HepG2 (cell line): ENCODE measurements at regions not wholly inside any gene's neighbourhood (a gene's known extent, or its start where the extent isn't known, plus 50 kb on each side); places are given as distances from the start of the nearest gene placed in this dataset.

ENCODE experiments used
- ATAC-seq: fragments of 200-7000 bp; cut with Tn5 transposase; 3 replicates; pipeline ENCODE4 v1.9.1; 2020; ENCODE audit warnings: mild to moderate bottlenecking, moderate library complexity
- BruUV-seq: library from RNA; stranded (reverse); fragments of 400-500 nt; replicated peaks from 2 replicates; lab custom pipeline; 2021; lab: Mats Ljungman, UMichigan
- CTCF ChIA-PET: fragments of 300-600 bp; formaldehyde crosslinking; extraction: SDS; loops from one replicate; lab custom pipeline; 2021; ENCODE audit warnings: low total read pairs, inconsistent platforms, low intra/inter-chr PET ratio; lab: Yijun Ruan, JAX
- POLR2A ChIA-PET: fragments of 350-600 bp; sonication (Branson Sonifier 250); formaldehyde crosslinking; loops from one replicate; lab custom pipeline; 2020; ENCODE audit warnings: antibody characterized with exemption, inconsistent platforms; lab: Yijun Ruan, JAX
- DNase-seq: peaks from one replicate; pipeline ENCODE4 v3.0.0-alpha.2; 2015; ENCODE audit warnings: low spot score
- FAIRE-seq: peaks from 3 replicates; lab custom pipeline; 2011; peaks lifted over from hg19 to GRCh38; lab: Jason Lieb, UNC
- H2AFZ ChIP-seq: one replicate; pipeline ENCODE4 v1.6.1; 2011; ENCODE audit warnings: low read length, inconsistent platforms
- H3K27ac ChIP-seq: fragments of 300-600 bp; 3 replicates; pipeline ENCODE4 v1.8.0; 2011; ENCODE audit warnings: mixed run types, mild to moderate bottlenecking, mixed read lengths, low read length, inconsistent platforms; ENCODE audit not compliant: insufficient read depth; ENCODE audit errors: extremely low read length
- H3K27me3 ChIP-seq, 2 experiments: fragments of 200-600 bp in 1 of 2; 2 replicates in 1 of 2; 3 replicates in 1 of 2; pipeline versions ENCODE4 v1.6.0 to v1.8.0; 2011; ENCODE audit warnings: low read length in 2 of 2, mild to moderate bottlenecking in 2 of 2, moderate library complexity in 2 of 2, inconsistent platforms in 1 of 2; ENCODE audit not compliant: insufficient read depth in 2 of 2, control insufficient read depth in 1 of 2
- H3K36me3 ChIP-seq, 2 experiments: fragments of 200-600 bp in 1 of 2; replicated peaks in 1 of 2; 2 replicates in 1 of 2; 3 replicates in 1 of 2; pipeline versions ENCODE4 v1.5.1 to v1.8.0; 2011; ENCODE audit warnings: low read length in 2 of 2, inconsistent platforms in 1 of 2; ENCODE audit not compliant: insufficient read depth in 2 of 2, control insufficient read depth in 1 of 2
- H3K4me1 ChIP-seq: 2 replicates; pipeline ENCODE4 v1.5.1; 2012; ENCODE audit warnings: low read length, inconsistent platforms; ENCODE audit not compliant: insufficient read depth
- H3K4me2 ChIP-seq: 2 replicates; pipeline ENCODE4 v1.6.0; 2011; ENCODE audit warnings: low read depth, low read length, inconsistent platforms
- H3K4me3 ChIP-seq, 3 experiments: fragments of 200-600 bp in 1 of 3; sonication (generic), shearing (Covaris generic) in 1 of 3; replicated peaks in 1 of 3; 2 replicates each; pipeline ENCODE4 v1.5.1; 2011 to 2016; ENCODE audit warnings: low read length in 3 of 3, inconsistent platforms in 2 of 3, low read depth in 2 of 3, mild to moderate bottlenecking in 2 of 3, control low read depth in 1 of 3, mixed read lengths in 1 of 3; ENCODE audit not compliant: insufficient read depth in 1 of 3
- H3K79me2 ChIP-seq: one replicate; pipeline ENCODE4 v1.6.1; 2011; ENCODE audit warnings: low read length, inconsistent platforms; ENCODE audit not compliant: insufficient read depth
- H3K9ac ChIP-seq: 2 replicates; pipeline ENCODE4 v1.6.0; 2011; ENCODE audit warnings: mild to moderate bottlenecking, low read depth, low read length, inconsistent platforms; ENCODE audit not compliant: insufficient read depth
- H3K9me3 ChIP-seq: 2 replicates; pipeline ENCODE4 v1.5.1; 2012; ENCODE audit warnings: mild to moderate bottlenecking, low read length
- H4K20me1 ChIP-seq: 2 replicates; pipeline ENCODE4 v1.6.0; 2011; ENCODE audit warnings: inconsistent platforms, mild to moderate bottlenecking, low read length, moderate library complexity; ENCODE audit not compliant: insufficient read depth
- FOSL2 ChIP-seq: sonication (generic); formaldehyde crosslinking; IDR thresholded peaks from 2 replicates; pipeline ENCODE4 v1.4.0; 2020; ENCODE audit warnings: missing genetic modification reagents
- GATAD1 ChIP-seq: IDR thresholded peaks from 2 replicates; pipeline ENCODE4 v1.6.1; 2016; ENCODE audit warnings: missing genetic modification reagents, missing compliant biosample characterization
- IRF2 ChIP-seq: IDR thresholded peaks from 2 replicates; pipeline ENCODE4 v1.6.1; 2018; ENCODE audit warnings: missing genetic modification reagents, missing compliant biosample characterization
- JUNB ChIP-seq: sonication (generic); formaldehyde crosslinking; IDR thresholded peaks from 2 replicates; pipeline ENCODE4 v1.8.0; 2022; ENCODE audit warnings: missing genetic modification reagents, mild to moderate bottlenecking, borderline replicate concordance
- MAFK ChIP-seq, 2 experiments: IDR thresholded peaks in 1 of 2; conservative IDR thresholded peaks in 1 of 2; 2 replicates each; pipeline ENCODE4 v1.6.1; 2011; ENCODE audit warnings: improper control_type of control experiment in 2 of 2, low read length in 2 of 2
- SALL1 ChIP-seq: sonication (generic); formaldehyde crosslinking; IDR thresholded peaks from 2 replicates; pipeline ENCODE4 v1.8.0; 2022; ENCODE audit warnings: mild to moderate bottlenecking, missing genetic modification reagents
- SMARCE1 ChIP-seq: fragments of 450-650 bp; IDR thresholded peaks from 2 replicates; pipeline ENCODE4 v1.6.1; 2017; ENCODE audit warnings: borderline replicate concordance
- SMC3 ChIP-seq: IDR thresholded peaks from 2 replicates; pipeline ENCODE4 v1.6.1; 2011; ENCODE audit warnings: low read length, improper control_type of control experiment
- SP140L ChIP-seq: sonication (generic); formaldehyde crosslinking; IDR thresholded peaks from 2 replicates; pipeline ENCODE4 v1.4.0; 2020; ENCODE audit warnings: missing genetic modification reagents, borderline replicate concordance
- ZFYVE20 ChIP-seq: sonication (generic); formaldehyde crosslinking; IDR thresholded peaks from 2 replicates; pipeline ENCODE4 v1.8.0; 2023; ENCODE audit warnings: low read depth, mild to moderate bottlenecking, moderate library complexity, missing genetic modification reagents, borderline replicate concordance
- WGBS: methylation state at CpG from one replicate; pipeline ENCODE4 v1.1.6; 2017; ENCODE audit warnings: low lambda C conversion rate; 5-methylcytosine and 5-hydroxymethylcytosine counted together
- in situ Hi-C: cut with HindIII; loops from 2 replicates; pipeline ENCODE4 v1.10.0; 2017; ENCODE audit warnings: low pct_unique_long_range_greater_than_20kb; ENCODE audit not compliant: extremely low pct_ligation_motif_present
- intact Hi-C: fragments of 100-400 bp; cut with micrococcal nuclease; formaldehyde crosslinking; loops from one replicate; pipeline ENCODE4 v1.10.0; 2022; ENCODE audit not compliant: unreplicated experiment
- TF ChIP-seq, protein P1 (sequence below): sonication (generic); formaldehyde crosslinking; IDR thresholded peaks from 2 replicates; pipeline ENCODE4 v1.9.0; 2021; ENCODE audit warnings: missing genetic modification reagents, mild to moderate bottlenecking, borderline replicate concordance
- TF ChIP-seq, protein P2 (sequence below): sonication (generic); formaldehyde crosslinking; IDR thresholded peaks from 2 replicates; pipeline ENCODE4 v1.5.0; 2020; ENCODE audit warnings: missing genetic modification reagents
- TF ChIP-seq, protein P3 (sequence below): sonication (generic); formaldehyde crosslinking; IDR thresholded peaks from 2 replicates; pipeline ENCODE4 v1.4.0; 2020; ENCODE audit warnings: low read depth, mild to moderate bottlenecking, missing genetic modification reagents
- TF ChIP-seq, protein P4 (sequence below): sonication (generic); IDR thresholded peaks from 2 replicates; pipeline ENCODE4 v1.6.1; 2016; ENCODE audit warnings: low read depth, borderline replicate concordance
- TF ChIP-seq, protein P5 (sequence below): sonication (generic); formaldehyde crosslinking; IDR thresholded peaks from 2 replicates; pipeline ENCODE4 v1.4.0; 2020; ENCODE audit warnings: mild to moderate bottlenecking, low read depth, missing genetic modification reagents
- TF ChIP-seq, protein P6 (sequence below): sonication (generic); formaldehyde crosslinking; IDR thresholded peaks from 2 replicates; pipeline ENCODE4 v1.5.0; 2020; ENCODE audit warnings: missing genetic modification reagents, mild to moderate bottlenecking, borderline replicate concordance

DNA sequence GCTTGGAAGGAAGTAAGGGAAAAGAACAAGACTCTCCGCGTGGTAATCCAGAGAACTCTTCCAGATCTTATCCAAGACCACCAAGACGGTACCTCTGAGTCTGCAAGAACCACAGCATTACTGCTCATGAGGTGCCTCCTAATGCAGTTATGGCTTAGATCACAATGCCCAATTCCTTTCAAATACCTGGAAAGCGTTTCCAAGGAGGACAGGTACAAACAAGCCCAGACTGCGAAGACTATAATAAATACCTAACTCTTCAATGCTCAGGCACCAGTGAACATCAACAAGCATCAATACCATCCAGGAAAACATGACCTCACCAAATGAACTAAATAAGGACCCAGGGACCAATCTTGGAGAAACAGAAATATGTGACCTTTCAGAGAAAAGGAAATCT is 325.5 kb downstream of the CWC27 start (continued):
- TF ChIP-seq, protein P1, sequence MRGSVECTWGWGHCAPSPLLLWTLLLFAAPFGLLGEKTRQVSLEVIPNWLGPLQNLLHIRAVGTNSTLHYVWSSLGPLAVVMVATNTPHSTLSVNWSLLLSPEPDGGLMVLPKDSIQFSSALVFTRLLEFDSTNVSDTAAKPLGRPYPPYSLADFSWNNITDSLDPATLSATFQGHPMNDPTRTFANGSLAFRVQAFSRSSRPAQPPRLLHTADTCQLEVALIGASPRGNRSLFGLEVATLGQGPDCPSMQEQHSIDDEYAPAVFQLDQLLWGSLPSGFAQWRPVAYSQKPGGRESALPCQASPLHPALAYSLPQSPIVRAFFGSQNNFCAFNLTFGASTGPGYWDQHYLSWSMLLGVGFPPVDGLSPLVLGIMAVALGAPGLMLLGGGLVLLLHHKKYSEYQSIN (CRISPR knock-in tag), result no peak
- TF ChIP-seq, protein P2, sequence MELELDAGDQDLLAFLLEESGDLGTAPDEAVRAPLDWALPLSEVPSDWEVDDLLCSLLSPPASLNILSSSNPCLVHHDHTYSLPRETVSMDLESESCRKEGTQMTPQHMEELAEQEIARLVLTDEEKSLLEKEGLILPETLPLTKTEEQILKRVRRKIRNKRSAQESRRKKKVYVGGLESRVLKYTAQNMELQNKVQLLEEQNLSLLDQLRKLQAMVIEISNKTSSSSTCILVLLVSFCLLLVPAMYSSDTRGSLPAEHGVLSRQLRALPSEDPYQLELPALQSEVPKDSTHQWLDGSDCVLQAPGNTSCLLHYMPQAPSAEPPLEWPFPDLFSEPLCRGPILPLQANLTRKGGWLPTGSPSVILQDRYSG, result no peak
- TF ChIP-seq GATAD1 (CRISPR knock-in tag), result no peak
- TF ChIP-seq FOSL2 (CRISPR knock-in tag), result no peak
- TF ChIP-seq JUNB (CRISPR knock-in tag), result no peak
- TF ChIP-seq, protein P3, sequence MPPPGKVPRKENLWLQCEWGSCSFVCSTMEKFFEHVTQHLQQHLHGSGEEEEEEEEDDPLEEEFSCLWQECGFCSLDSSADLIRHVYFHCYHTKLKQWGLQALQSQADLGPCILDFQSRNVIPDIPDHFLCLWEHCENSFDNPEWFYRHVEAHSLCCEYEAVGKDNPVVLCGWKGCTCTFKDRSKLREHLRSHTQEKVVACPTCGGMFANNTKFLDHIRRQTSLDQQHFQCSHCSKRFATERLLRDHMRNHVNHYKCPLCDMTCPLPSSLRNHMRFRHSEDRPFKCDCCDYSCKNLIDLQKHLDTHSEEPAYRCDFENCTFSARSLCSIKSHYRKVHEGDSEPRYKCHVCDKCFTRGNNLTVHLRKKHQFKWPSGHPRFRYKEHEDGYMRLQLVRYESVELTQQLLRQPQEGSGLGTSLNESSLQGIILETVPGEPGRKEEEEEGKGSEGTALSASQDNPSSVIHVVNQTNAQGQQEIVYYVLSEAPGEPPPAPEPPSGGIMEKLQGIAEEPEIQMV (CRISPR knock-in tag), result no peak

DNA sequence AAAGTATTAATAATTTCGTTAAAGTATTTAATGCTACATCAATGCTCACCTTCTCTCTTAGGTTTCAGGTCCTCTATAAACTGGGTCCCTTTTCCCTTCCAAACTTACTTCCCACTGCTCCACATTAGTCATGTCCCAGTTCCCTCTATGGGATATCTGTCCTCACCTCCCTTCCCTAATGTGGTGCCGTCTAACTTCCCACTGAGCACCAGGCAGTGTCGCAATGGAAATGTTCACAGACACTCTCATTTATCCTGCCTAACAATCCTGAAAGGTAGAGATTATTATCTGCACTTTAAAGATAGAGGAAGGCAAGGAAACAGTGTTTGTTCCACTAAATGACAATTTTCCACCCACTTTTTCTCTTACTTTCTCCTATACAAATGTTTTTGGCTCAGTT is 329.7 kb downstream of the CWC27 start:
- POLR2A ChIA-PET, result no interaction called here
- TF ChIP-seq, protein P4, sequence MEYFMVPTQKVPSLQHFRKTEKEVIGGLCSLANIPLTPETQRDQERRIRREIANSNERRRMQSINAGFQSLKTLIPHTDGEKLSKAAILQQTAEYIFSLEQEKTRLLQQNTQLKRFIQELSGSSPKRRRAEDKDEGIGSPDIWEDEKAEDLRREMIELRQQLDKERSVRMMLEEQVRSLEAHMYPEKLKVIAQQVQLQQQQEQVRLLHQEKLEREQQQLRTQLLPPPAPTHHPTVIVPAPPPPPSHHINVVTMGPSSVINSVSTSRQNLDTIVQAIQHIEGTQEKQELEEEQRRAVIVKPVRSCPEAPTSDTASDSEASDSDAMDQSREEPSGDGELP, result no peak
- TF ChIP-seq SMC3 (no peak), IRF2 (CRISPR knock-in tag) (no peak), SALL1 (CRISPR knock-in tag) (no peak), MAFK (conservative IDR thresholded peaks at IDR 0.05 in 1 of 2, IDR thresholded peaks at IDR 0.05 in 1 of 2; ENCODE audit: low read length in 2 of 2) (no peak), ZFYVE20 (no peak), SMARCE1 (no peak), SP140L (no peak)
- TF ChIP-seq, protein P5, sequence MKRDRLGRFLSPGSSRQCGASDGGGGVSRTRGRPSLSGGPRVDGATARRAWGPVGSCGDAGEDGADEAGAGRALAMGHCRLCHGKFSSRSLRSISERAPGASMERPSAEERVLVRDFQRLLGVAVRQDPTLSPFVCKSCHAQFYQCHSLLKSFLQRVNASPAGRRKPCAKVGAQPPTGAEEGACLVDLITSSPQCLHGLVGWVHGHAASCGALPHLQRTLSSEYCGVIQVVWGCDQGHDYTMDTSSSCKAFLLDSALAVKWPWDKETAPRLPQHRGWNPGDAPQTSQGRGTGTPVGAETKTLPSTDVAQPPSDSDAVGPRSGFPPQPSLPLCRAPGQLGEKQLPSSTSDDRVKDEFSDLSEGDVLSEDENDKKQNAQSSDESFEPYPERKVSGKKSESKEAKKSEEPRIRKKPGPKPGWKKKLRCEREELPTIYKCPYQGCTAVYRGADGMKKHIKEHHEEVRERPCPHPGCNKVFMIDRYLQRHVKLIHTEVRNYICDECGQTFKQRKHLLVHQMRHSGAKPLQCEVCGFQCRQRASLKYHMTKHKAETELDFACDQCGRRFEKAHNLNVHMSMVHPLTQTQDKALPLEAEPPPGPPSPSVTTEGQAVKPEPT (CRISPR knock-in tag), result no peak
- TF ChIP-seq, protein P6, sequence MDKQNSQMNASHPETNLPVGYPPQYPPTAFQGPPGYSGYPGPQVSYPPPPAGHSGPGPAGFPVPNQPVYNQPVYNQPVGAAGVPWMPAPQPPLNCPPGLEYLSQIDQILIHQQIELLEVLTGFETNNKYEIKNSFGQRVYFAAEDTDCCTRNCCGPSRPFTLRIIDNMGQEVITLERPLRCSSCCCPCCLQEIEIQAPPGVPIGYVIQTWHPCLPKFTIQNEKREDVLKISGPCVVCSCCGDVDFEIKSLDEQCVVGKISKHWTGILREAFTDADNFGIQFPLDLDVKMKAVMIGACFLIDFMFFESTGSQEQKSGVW, result no peak

More for the DNA sequence above, 329.7 kb downstream of the CWC27 start:
- H3K4me1 ChIP-seq, result peaks cover 15% of the 10 kb centered on the region
- no peaks in the 10 kb centered on the region for H4K20me1 ChIP-seq
- no peak overlapping the region for H3K4me2 ChIP-seq
- no TSS peak for BruUV-seq
- in situ Hi-C loops, result no loop called here
- no peaks in the 10 kb centered on the region for H3K36me3 ChIP-seq
- H3K79me2 ChIP-seq, result no peaks in the 10 kb centered on the region
- CTCF ChIA-PET, result no interaction called here
- peaks cover 0 to 1% of the 10 kb centered on the region in 2 experiments; a peak in 2 of 5 replicates for H3K27me3 ChIP-seq
- ATAC-seq (no peak), DNase-seq (no peak), FAIRE-seq (no peak)
- no peaks in the 10 kb centered on the region for H3K9me3 ChIP-seq
- H3K4me3 ChIP-seq, result no peak overlapping the region
- H2AFZ ChIP-seq, result no peak overlapping the region
- intact Hi-C loops, result no loop called here
- WGBS, result 0% methylated on average over 3 of the region's 3 CpGs
- H3K9ac ChIP-seq, result no peak overlapping the region
- H3K27ac ChIP-seq, result no peak overlapping the region
